Prostate gland (tissue), 2 donors: ENCODE measurements at regions not wholly inside any gene's neighbourhood (a gene's known extent, or its start where the extent isn't known, plus 50 kb on each side); places are given as distances from the start of the nearest gene placed in this dataset.
"Not testable (repeated sequence)": the region's sequence is repeated elsewhere in the genome, so short reads cannot be mapped to it uniquely, and the experiment has no call there.

ENCODE experiments used
- DNase-seq: peaks from one replicate; pipeline ENCODE4 v3.0.0-alpha.2; 2019; ENCODE audit warnings: low spot score
- H3K27ac ChIP-seq, 2 donors: fragments of 200-600 bp; sonication (generic); 2 replicates each; pipeline ENCODE4 v1.5.1; 2017 to 2019
- H3K27me3 ChIP-seq: fragments of 200-600 bp; sonication (generic); replicated peaks from 2 replicates; pipeline ENCODE4 v1.5.1; 2019; ENCODE audit not compliant: insufficient read depth
- H3K36me3 ChIP-seq, 2 donors: fragments of 200-600 bp; sonication (generic); 1 replicate in 1 of 2; 2 replicates in 1 of 2; pipeline versions ENCODE4 v1.5.1 to v1.8.1; 2017 to 2019
- H3K4me1 ChIP-seq: fragments of 200-600 bp; sonication (generic); replicated peaks from 2 replicates; pipeline ENCODE4 v1.5.1; 2019
- H3K4me3 ChIP-seq, 2 donors: fragments of 200-600 bp; sonication (generic); 2 replicates each; pipeline ENCODE4 v1.5.1; 2017 to 2019
- H3K9me3 ChIP-seq: fragments of 200-600 bp; sonication (generic); 2 replicates; pipeline ENCODE4 v1.5.1; 2017
- CTCF ChIP-seq, 4 experiments: fragments of 200-600 bp in 2 of 4; fragments of 450-650 bp in 2 of 4; sonication (generic) in 2 of 4; IDR thresholded peaks; 1 replicate in 3 of 4; 2 replicates in 1 of 4; pipeline ENCODE4 v1.5.1; 2016 to 2019; ENCODE audit warnings: antibody characterized with exemption in 4 of 4, mild to moderate bottlenecking in 2 of 4, moderate library complexity in 2 of 4
- POLR2A ChIP-seq: fragments of 450-650 bp; IDR thresholded peaks from one replicate; pipeline ENCODE4 v1.6.1; 2016; ENCODE audit warnings: antibody characterized with exemption, mild to moderate bottlenecking
- POLR2AphosphoS5 ChIP-seq: sonication (generic); formaldehyde crosslinking; IDR thresholded peaks from one replicate; pipeline ENCODE4 v1.6.1; 2017; ENCODE audit warnings: antibody characterized with exemption
- WGBS: methylation state at CpG from one replicate; pipeline ENCODE4 v1.1.5; 2018; 5-methylcytosine and 5-hydroxymethylcytosine counted together
- intact Hi-C: fragments of 100-400 bp; cut with DNase I; formaldehyde crosslinking; loops from one replicate; pipeline ENCODE4 v1.14.2; 2022

- H3K4me1 ChIP-seq, result no peaks in the 10 kb centered on the region
- WGBS, result 87% methylated on average over 9 of the region's 9 CpGs
- no peaks in the 10 kb centered on the region for H3K36me3 ChIP-seq
- no peak for DNase-seq
- intact Hi-C loops, result no loop called here
- TF ChIP-seq POLR2AphosphoS5 (no peak), POLR2A (no peak), CTCF (IDR thresholded peaks at IDR 0.05) (no peak)
- no peaks in the 10 kb centered on the region for H3K27me3 ChIP-seq
- H3K27ac ChIP-seq, result no peak overlapping the region
- no peak overlapping the region for H3K4me3 ChIP-seq
- H3K9me3 ChIP-seq, result no peaks in the 10 kb centered on the region
Measured at GRCh38 chr9:16062542-16063240, 509.8 kb downstream of the CCDC171 start.

GRCh38 chr9:16063241-16063591 is 510.4 kb downstream of the CCDC171 start:
- Histone ChIP-seq H3K4me1 (no peaks in the 10 kb centered on the region), H3K36me3 (no peaks in the 10 kb centered on the region), H3K9me3 (no peaks in the 10 kb centered on the region), H3K27me3 (no peaks in the 10 kb centered on the region), H3K4me3 (no peak overlapping the region), H3K27ac (no peak overlapping the region)
- no peak for DNase-seq
- TF ChIP-seq POLR2AphosphoS5, result no peak
- TF ChIP-seq CTCF (IDR thresholded peaks at IDR 0.05), result no peak
- no peak for TF ChIP-seq POLR2A
- WGBS, result 85% methylated on average over 5 of the region's 5 CpGs
- intact Hi-C loops, result no loop called here

- Histone ChIP-seq H3K9me3 (no peaks in the 10 kb centered on the region), H3K36me3 (no peaks in the 10 kb centered on the region), H3K4me3 (no peak overlapping the region), H3K27ac (no peak overlapping the region), H3K4me1 (no peaks in the 10 kb centered on the region), H3K27me3 (no peaks in the 10 kb centered on the region)
- 77% methylated on average over 8 of the region's 8 CpGs for WGBS
- no peak for DNase-seq
- TF ChIP-seq CTCF (IDR thresholded peaks at IDR 0.05) (no peak), POLR2A (no peak), POLR2AphosphoS5 (no peak)
- intact Hi-C loops, result no loop called here
Measured at GRCh38 chr9:16064771-16065170, 511.9 kb downstream of the CCDC171 start.

- H3K27me3 ChIP-seq, H3K36me3 ChIP-seq, DNase-seq, H3K4me1 ChIP-seq, H3K9me3 ChIP-seq, H3K27ac ChIP-seq, intact Hi-C loops, H3K4me3 ChIP-seq: not testable (repeated sequence)
- 89% methylated on average over 6 of the region's 6 CpGs for WGBS
Measured at GRCh38 chr9:16066201-16066600, 513.4 kb downstream of the CCDC171 start.

- no peak for DNase-seq
- 75% methylated on average over 9 of the region's 9 CpGs for WGBS
- TF ChIP-seq POLR2AphosphoS5 (no peak), CTCF (IDR thresholded peaks at IDR 0.05) (no peak), POLR2A (no peak)
Measured at GRCh38 chr9:16068476-16068875, 515.6 kb downstream of the CCDC171 start.

More at GRCh38 chr9:16068476-16068875, 515.6 kb downstream of the CCDC171 start:
- no peak overlapping the region for H3K4me3 ChIP-seq
- H3K27me3 ChIP-seq, result no peaks in the 10 kb centered on the region
- no peaks in the 10 kb centered on the region for H3K9me3 ChIP-seq
- intact Hi-C loops, result no loop called here
- no peak overlapping the region for H3K27ac ChIP-seq
- no peaks in the 10 kb centered on the region for H3K4me1 ChIP-seq
- H3K36me3 ChIP-seq, result no peaks in the 10 kb centered on the region
